ENCODE measurements at regions not wholly inside any gene's neighbourhood (a gene's known extent, or its start where the extent isn't known, plus 50 kb on each side); places are given as distances from the start of the nearest gene placed in this dataset.

- WGBS, 2 experiments (ENCODE audit: extremely low coverage in 2 of 2, insufficient read length in 1 of 2): 84% methylated on average over 5 of the region's 6 CpGs; no CpG with 5 or more reads in 1 of the 2 experiments
- H3K4me3 ChIP-seq (ENCODE audit: insufficient read depth, low read depth, low read length): no peak overlapping the region
- intact Hi-C loops (cut with micrococcal nuclease) (no loop called here), dilution Hi-C loops (cut with HindIII; ENCODE audit: low sequenced_read_pairs, unreplicated experiment) (no loop called here), in situ Hi-C loops (cut with MboI; ENCODE audit: low sequenced_read_pairs) (no loop called here)
- no peak overlapping the region for H2AFZ ChIP-seq (replicated peaks; ENCODE audit: low read length, poor library complexity)
- no peaks in the 10 kb centered on the region for H3K79me1 ChIP-seq (ENCODE audit: low read depth in 1 of 2, low read length in 2 of 2)
- H3K18ac ChIP-seq (ENCODE audit: low read depth, low read length): no peak overlapping the region
- no peaks in the 10 kb centered on the region for H3K4me1 ChIP-seq (ENCODE audit: control insufficient read depth, insufficient read depth, low read length)
- no peak for TF ChIP-seq MXI1 (IDR thresholded peaks at IDR 0.05; ENCODE audit: borderline replicate concordance, low read depth, low read length)
- TF ChIP-seq, protein P1, sequence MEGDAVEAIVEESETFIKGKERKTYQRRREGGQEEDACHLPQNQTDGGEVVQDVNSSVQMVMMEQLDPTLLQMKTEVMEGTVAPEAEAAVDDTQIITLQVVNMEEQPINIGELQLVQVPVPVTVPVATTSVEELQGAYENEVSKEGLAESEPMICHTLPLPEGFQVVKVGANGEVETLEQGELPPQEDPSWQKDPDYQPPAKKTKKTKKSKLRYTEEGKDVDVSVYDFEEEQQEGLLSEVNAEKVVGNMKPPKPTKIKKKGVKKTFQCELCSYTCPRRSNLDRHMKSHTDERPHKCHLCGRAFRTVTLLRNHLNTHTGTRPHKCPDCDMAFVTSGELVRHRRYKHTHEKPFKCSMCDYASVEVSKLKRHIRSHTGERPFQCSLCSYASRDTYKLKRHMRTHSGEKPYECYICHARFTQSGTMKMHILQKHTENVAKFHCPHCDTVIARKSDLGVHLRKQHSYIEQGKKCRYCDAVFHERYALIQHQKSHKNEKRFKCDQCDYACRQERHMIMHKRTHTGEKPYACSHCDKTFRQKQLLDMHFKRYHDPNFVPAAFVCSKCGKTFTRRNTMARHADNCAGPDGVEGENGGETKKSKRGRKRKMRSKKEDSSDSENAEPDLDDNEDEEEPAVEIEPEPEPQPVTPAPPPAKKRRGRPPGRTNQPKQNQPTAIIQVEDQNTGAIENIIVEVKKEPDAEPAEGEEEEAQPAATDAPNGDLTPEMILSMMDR (conservative IDR thresholded peaks at IDR 0.05; ENCODE audit: low read depth, low read length): no peak
- TF ChIP-seq BHLHE40 (IDR thresholded peaks at IDR 0.05; ENCODE audit: low read depth, low read length): no peak
- TF ChIP-seq FOS (IDR thresholded peaks at IDR 0.05; ENCODE audit: low read depth, low read length): no peak
- TF ChIP-seq, protein P2, sequence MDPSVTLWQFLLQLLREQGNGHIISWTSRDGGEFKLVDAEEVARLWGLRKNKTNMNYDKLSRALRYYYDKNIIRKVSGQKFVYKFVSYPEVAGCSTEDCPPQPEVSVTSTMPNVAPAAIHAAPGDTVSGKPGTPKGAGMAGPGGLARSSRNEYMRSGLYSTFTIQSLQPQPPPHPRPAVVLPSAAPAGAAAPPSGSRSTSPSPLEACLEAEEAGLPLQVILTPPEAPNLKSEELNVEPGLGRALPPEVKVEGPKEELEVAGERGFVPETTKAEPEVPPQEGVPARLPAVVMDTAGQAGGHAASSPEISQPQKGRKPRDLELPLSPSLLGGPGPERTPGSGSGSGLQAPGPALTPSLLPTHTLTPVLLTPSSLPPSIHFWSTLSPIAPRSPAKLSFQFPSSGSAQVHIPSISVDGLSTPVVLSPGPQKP (IDR thresholded peaks at IDR 0.05; ENCODE audit: borderline replicate concordance, low read depth, low read length): no peak
- TF ChIP-seq MAFK (IDR thresholded peaks at IDR 0.05; ENCODE audit: low read depth, low read length): no peak
- TF ChIP-seq USF2 (IDR thresholded peaks at IDR 0.05; ENCODE audit: low read depth, low read length): no peak
- TF ChIP-seq CEBPB (IDR thresholded peaks at IDR 0.05; ENCODE audit: low read depth, low read length): no peak
- no peak for TF ChIP-seq RFX5 (IDR thresholded peaks at IDR 0.05; ENCODE audit: low read depth, low read length)
- TF ChIP-seq RCOR1 (IDR thresholded peaks at IDR 0.05; ENCODE audit: insufficient replicate concordance, low read length): no peak
- TF ChIP-seq MAZ (IDR thresholded peaks at IDR 0.05; ENCODE audit: borderline replicate concordance, low read depth, low read length): no peak
- TF ChIP-seq CHD1 (IDR thresholded peaks at IDR 0.05; ENCODE audit: low read depth, low read length): no peak
- TF ChIP-seq POLR2A (IDR thresholded peaks at IDR 0.05; ENCODE audit: low read depth, low read length): no peak
- TF ChIP-seq SMC3 (IDR thresholded peaks at IDR 0.05; ENCODE audit: low read depth, low read length): no peak
- peaks cover 2% of the 10 kb centered on the region for H3K27me3 ChIP-seq (ENCODE audit: control insufficient read depth, insufficient read depth, low read length)
- H4K5ac ChIP-seq (ENCODE audit: low read depth, low read length): no peak overlapping the region
- no peak overlapping the region for H4K8ac ChIP-seq (ENCODE audit: low read depth in 2 of 2, low read length in 2 of 2)
- H3K9me3 ChIP-seq (ENCODE audit: control insufficient read depth, insufficient read depth, low read length): no peaks in the 10 kb centered on the region
- H3K9ac ChIP-seq (ENCODE audit: low read depth, low read length): no peak overlapping the region
- no peak overlapping the region for H3K23ac ChIP-seq (ENCODE audit: low read depth, low read length)
- no peak overlapping the region for H3K4ac ChIP-seq (ENCODE audit: low read depth, low read length)
- H2BK15ac ChIP-seq (ENCODE audit: low read depth, low read length): no peak overlapping the region
- DNase-seq (no peak), ATAC-seq (ENCODE audit: low read depth) (no peak)
- H4K20me1 ChIP-seq (ENCODE audit: insufficient read depth, low read length): no peaks in the 10 kb centered on the region
- H2AK9ac ChIP-seq (replicated peaks; ENCODE audit: low read depth, low read length, poor library complexity): no peak overlapping the region
- no peak overlapping the region for H3K4me2 ChIP-seq (ENCODE audit: low read depth, low read length)
- no TSS peak for BruUV-seq (replicated peaks)
- no peak overlapping the region for H3K56ac ChIP-seq (ENCODE audit: extremely low read depth, insufficient read depth, low read length)
- ChIA-PET CTCF (no interaction called here), POLR2A (ENCODE audit: unreplicated experiment) (no interaction called here)
- no peak overlapping the region for H3K14ac ChIP-seq (replicated peaks; ENCODE audit: low read depth, low read length)
- H3K36me3 ChIP-seq (ENCODE audit: control insufficient read depth, insufficient read depth, low read length): no peaks in the 10 kb centered on the region
- H2BK5ac ChIP-seq (ENCODE audit: low read depth, low read length, poor library complexity, severe bottlenecking): no peak overlapping the region
- no peaks in the 10 kb centered on the region for H3K9me1 ChIP-seq (ENCODE audit: insufficient read depth, low read length)
- H3K27ac ChIP-seq (ENCODE audit: insufficient read depth, low read length): no peak overlapping the region
- H2AK5ac ChIP-seq (ENCODE audit: low read depth, low read length): no peak overlapping the region
- no peak overlapping the region for H2BK20ac ChIP-seq (ENCODE audit: low read depth, low read length)
- H4K91ac ChIP-seq (ENCODE audit: insufficient read depth, low read depth, low read length): no peak overlapping the region
- no peak overlapping the region for H2BK120ac ChIP-seq (ENCODE audit: low read depth, low read length)
Observed at GRCh38 chr1:243910607-243911006, 60.6 kb upstream of the AKT3 start.
